Osteoblast (primary cell): ENCODE measurements at regions not wholly inside any gene's neighbourhood (a gene's known extent, or its start where the extent isn't known, plus 50 kb on each side); places are given as distances from the start of the nearest gene placed in this dataset.
"Not testable (repeated sequence)": the region's sequence is repeated elsewhere in the genome, so short reads cannot be mapped to it uniquely, and the experiment has no call there.

Experiments used
- DNase-seq: peaks from one replicate; pipeline ENCODE4 v3.0.0; 2011; ENCODE audit warnings: low spot score, mixed read lengths; ENCODE audit not compliant: insufficient read length; ENCODE audit errors: missing footprints
- H2AFZ ChIP-seq: 2 replicates; pipeline ENCODE4 v1.6.0; 2011; ENCODE audit warnings: mild to moderate bottlenecking, low read length
- H3K27ac ChIP-seq: 2 replicates; pipeline ENCODE4 v1.5.1; 2011; ENCODE audit warnings: mild to moderate bottlenecking, low read depth, low read length, moderate library complexity
- H3K27me3 ChIP-seq: 2 replicates; pipeline ENCODE4 v1.6.0; 2012; ENCODE audit warnings: mild to moderate bottlenecking, control low read depth, inconsistent platforms, low read length, moderate library complexity; ENCODE audit not compliant: insufficient read depth
- H3K36me3 ChIP-seq: 2 replicates; pipeline ENCODE4 v1.5.1; 2011; ENCODE audit warnings: mild to moderate bottlenecking, low read length, control low read depth, moderate library complexity; ENCODE audit not compliant: insufficient read depth
- H3K4me1 ChIP-seq: 2 replicates; pipeline ENCODE4 v1.5.1; 2011; ENCODE audit warnings: mild to moderate bottlenecking, low read length, control low read depth, moderate library complexity; ENCODE audit not compliant: insufficient read depth
- H3K4me2 ChIP-seq: 2 replicates; pipeline ENCODE4 v1.6.0; 2011; ENCODE audit warnings: mild to moderate bottlenecking, low read length; ENCODE audit not compliant: insufficient read depth
- H3K4me3 ChIP-seq: fragments of 200-600 bp; sonication (generic); 3 replicates; pipeline ENCODE4 v1.5.1; 2012; ENCODE audit warnings: mild to moderate bottlenecking, low read length, inconsistent platforms; ENCODE audit not compliant: insufficient read depth
- H3K79me2 ChIP-seq: 2 replicates; pipeline ENCODE4 v1.6.0; 2012; ENCODE audit warnings: mild to moderate bottlenecking, low read length, control low read depth, inconsistent platforms; ENCODE audit not compliant: insufficient read depth
- H3K9me3 ChIP-seq: 2 replicates; pipeline ENCODE4 v1.5.1; 2011; ENCODE audit warnings: low read depth, low read length, control low read depth
- H4K20me1 ChIP-seq: 2 replicates; pipeline ENCODE4 v1.6.0; 2012; ENCODE audit warnings: mild to moderate bottlenecking, low read length, control low read depth; ENCODE audit not compliant: insufficient read depth
- CTCF ChIP-seq: IDR thresholded peaks from 2 replicates; pipeline ENCODE4 v1.5.1; 2011; ENCODE audit warnings: mild to moderate bottlenecking, low read depth, low read length, moderate library complexity; ENCODE audit errors: extremely low read depth

GRCh38 chrY:10958122-10958521 lies 1430.4 kb downstream of the TSPY10 start:
- DNase-seq, H2AFZ ChIP-seq, H3K4me2 ChIP-seq, H3K27me3 ChIP-seq, H3K4me3 ChIP-seq, H3K36me3 ChIP-seq, H3K9me3 ChIP-seq, H3K27ac ChIP-seq, H4K20me1 ChIP-seq, H3K4me1 ChIP-seq, H3K79me2 ChIP-seq: not testable (repeated sequence)

GRCh38 chrY:10973422-10973821 lies 1445.7 kb downstream of the TSPY10 start:
- TF ChIP-seq CTCF, result no peak
- Histone ChIP-seq H3K27ac (no peak overlapping the region), H3K4me1 (no peaks in the 10 kb centered on the region), H3K36me3 (no peaks in the 10 kb centered on the region), H3K4me2 (no peak overlapping the region), H3K79me2 (no peaks in the 10 kb centered on the region), H4K20me1 (no peaks in the 10 kb centered on the region), H3K9me3 (no peaks in the 10 kb centered on the region), H3K27me3 (no peaks in the 10 kb centered on the region), H2AFZ (no peak overlapping the region), H3K4me3 (no peak overlapping the region)
- no peak for DNase-seq

GRCh38 chrY:10986655-10987054 lies 1459.0 kb downstream of the TSPY10 start:
- H3K27ac ChIP-seq, result no peak overlapping the region
- no peak for TF ChIP-seq CTCF
- H3K4me1 ChIP-seq, result no peaks in the 10 kb centered on the region
- H3K27me3 ChIP-seq, result no peaks in the 10 kb centered on the region
- no peaks in the 10 kb centered on the region for H3K79me2 ChIP-seq
- peaks cover 2% of the 10 kb centered on the region for H3K9me3 ChIP-seq
- no peak for DNase-seq
- H3K4me2 ChIP-seq, result no peak overlapping the region
- H3K4me3 ChIP-seq, result no peak overlapping the region
- no peaks in the 10 kb centered on the region for H4K20me1 ChIP-seq
- no peaks in the 10 kb centered on the region for H3K36me3 ChIP-seq
- no peak overlapping the region for H2AFZ ChIP-seq

- DNase-seq, result no peak
- TF ChIP-seq CTCF, result no peak
- peaks cover 2% of the 10 kb centered on the region for H3K9me3 ChIP-seq
Measured at GRCh38 chrY:10987626-10988025, 1459.9 kb downstream of the TSPY10 start.

More at GRCh38 chrY:10987626-10988025, 1459.9 kb downstream of the TSPY10 start:
- H3K4me2 ChIP-seq, result no peak overlapping the region
- H3K4me1 ChIP-seq, result no peaks in the 10 kb centered on the region
- H4K20me1 ChIP-seq, result no peaks in the 10 kb centered on the region
- no peaks in the 10 kb centered on the region for H3K36me3 ChIP-seq
- H3K79me2 ChIP-seq, result no peaks in the 10 kb centered on the region
- H2AFZ ChIP-seq, result no peak overlapping the region
- no peaks in the 10 kb centered on the region for H3K27me3 ChIP-seq
- H3K27ac ChIP-seq, result no peak overlapping the region
- H3K4me3 ChIP-seq, result no peak overlapping the region
